ENCODE measurements at regions not wholly inside any gene's neighbourhood (a gene's known extent, or its start where the extent isn't known, plus 50 kb on each side); places are given as distances from the start of the nearest gene placed in this dataset.

DNA sequence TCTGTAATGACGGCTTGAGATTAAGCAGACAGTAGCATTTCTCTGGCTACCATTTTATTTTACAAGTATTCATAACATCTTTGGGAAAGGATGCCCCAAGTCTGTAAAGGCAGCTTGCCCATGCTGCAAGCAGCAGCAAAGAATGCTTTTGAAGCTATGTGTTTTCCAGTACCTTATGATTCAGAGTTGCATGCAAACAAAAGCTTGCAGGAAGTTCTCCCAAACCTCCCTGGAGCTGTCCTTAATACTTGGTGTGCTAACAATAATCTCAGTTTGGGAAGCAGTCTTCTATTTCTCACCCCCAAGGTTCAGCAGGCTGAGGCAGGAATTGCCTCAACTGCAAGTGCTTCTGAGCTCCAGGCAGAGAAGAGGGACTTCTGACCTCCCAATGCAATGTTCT, 60.8 kb downstream of the CCNA1 start:
- peak; percentile 4 for DNase-seq (ENCODE audit: low spot score)

DNA sequence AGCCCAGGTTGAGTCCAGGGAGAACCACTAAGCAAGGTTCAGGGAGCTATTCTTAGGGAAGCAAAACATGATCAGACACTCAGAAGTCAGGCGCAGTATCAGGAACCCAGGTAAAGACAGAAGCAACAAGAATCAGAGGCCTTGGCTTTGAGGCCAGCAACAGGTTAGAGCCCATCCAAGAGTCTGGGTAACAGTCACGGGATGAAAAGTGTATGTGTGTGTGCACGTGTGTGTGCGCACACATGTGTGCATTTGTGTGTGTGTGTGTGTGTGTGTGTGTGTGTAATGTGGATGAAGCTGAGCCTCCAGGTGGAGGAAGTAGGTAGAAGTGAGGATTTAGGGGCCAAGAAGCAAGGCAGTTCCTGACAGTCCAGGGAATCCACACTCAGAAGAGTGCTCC, 63.1 kb downstream of the CCNA1 start:
- no peak for DNase-seq (ENCODE audit: low spot score)

DNA sequence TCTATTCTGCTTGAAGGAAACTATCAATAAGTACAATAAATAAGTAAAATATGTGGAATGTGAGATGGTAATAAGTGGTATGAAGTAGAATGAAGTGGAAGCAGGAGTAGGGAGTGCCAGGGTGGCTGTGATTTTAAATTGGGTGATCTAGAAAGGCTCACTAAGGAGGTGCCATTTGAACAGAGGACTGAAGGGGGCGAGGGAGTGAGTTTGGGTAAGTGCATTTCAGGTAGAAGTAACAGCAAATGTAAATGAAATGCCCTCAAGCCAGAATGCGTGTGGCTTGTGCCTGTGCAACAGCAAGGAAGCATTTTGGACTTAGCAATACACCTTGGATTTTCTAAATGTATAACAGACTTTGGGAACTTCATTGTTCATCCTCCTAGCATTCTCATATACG, 77.1 kb downstream of the CCNA1 start:
- DNase-seq (ENCODE audit: low spot score), result no peak

DNA sequence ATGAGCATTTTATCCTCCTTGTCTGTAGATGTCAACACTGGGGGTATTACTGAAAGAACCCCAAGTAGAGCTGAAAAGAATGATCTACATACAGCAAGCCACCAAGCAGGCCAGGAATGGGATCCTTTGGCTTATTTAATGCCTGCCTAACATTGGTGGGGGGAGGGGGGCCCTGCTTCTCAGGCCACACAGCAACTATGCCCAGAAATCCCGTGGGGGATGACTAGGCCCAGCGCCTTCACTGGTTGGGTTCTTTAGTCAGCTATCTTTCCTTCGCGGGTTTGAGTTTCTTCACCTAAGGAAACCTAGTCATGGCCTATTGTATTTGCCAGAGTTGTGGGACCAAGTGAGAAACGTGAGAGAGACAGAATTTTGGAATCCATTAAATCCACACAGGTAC, 80.5 kb downstream of the CCNA1 start:
- DNase-seq (ENCODE audit: low spot score), result no peak

DNA sequence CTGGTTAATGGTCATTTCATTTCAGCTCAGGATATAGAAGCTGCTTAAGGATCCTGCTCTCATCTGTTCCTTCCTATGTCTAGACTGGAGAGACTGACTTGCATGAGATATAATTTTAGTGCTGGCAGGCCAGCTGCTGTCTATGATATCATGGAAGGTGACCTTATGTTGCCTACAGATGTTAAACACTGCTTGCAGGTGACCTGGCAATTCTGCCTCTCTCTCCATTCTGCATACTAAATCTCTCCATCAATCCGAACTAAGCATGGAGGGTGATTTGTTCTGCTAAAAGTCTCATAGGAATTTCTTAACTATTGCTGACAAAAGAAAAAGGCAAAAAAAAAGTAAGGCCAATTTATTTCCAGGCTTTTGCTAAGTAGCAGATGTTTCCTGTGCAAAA, 81.0 kb downstream of the CCNA1 start:
- no peak for DNase-seq (ENCODE audit: low spot score)

DNA sequence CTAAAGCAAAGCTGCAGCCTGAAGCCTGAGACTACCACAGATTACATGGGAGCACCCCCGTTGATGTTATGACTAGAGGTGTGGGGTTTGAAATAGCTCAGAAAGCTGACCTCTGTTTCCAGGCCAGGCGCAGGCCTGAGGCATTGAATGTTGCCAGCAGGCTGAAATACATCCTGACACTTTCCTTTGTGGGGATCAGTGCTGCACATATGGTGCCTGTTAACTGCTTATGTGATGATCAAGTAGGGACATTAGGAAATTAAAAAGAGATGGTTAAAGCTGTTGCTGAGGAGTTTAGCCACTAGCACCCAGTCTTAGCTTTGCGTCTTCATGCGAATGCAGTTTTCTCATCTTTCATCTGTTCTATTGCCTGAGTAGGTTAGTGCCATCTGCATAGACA, 83.2 kb downstream of the CCNA1 start:
- no peak for DNase-seq (ENCODE audit: low spot score)

DNA sequence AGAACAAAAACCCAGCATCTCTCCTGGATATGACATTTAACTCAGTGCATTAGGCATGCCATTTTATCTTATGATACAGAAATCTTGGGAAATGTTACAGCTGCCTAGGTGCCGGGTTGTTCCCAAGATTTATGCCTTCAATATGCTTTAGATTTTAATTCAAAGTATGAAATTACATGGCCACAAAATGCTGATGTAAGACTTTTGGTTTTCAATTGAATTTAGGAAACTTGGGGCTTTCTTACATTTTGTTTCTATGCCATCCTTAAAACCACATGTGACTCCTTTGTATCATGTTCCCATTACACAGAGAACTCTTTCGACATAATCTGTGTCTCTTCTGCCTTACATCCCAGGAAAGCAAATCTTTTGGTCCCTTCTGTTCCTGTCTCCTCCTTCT, 83.9 kb downstream of the CCNA1 start:
- no peak for DNase-seq (ENCODE audit: low spot score)

DNA sequence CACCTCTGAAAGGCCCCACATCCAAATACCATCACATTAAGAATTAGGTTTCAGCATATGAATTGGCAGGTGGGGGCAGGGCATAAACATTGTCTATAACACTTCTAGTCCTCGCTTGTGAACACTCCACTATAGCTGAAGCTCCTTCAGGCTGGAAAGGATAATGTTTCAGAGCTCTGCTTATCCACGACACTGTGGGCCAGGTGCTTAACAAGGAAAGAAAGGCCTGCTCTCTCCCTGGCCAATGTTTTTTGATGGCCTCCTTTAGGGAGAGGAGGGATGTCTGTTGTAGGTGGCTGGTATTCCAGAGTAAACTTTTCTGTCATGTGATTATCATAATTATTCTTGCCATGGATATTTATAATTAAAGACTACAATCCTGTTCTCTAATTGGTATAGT, 86.4 kb downstream of the CCNA1 start:
- no peak for DNase-seq (ENCODE audit: low spot score)

DNA sequence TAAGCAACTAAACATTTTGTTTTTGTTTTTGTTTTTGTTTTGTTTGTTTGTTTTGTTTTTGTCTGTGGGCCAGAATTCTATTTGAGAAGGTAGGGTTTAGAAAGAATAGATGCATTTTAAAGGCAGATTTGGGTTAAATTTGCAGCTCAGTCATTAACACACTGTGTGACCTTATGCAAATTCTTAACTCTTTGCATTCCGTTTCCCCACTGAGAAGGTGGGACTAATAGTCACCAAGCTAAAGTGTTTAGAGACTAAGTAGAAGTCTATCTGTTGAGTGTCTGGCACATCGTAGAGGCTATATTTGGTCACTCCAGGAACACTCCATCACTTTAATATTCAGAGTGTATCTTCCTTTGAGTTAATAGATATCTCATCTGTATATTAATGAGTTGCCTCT, 87.1 kb downstream of the CCNA1 start:
- DNase-seq (ENCODE audit: low spot score), result no peak

DNA sequence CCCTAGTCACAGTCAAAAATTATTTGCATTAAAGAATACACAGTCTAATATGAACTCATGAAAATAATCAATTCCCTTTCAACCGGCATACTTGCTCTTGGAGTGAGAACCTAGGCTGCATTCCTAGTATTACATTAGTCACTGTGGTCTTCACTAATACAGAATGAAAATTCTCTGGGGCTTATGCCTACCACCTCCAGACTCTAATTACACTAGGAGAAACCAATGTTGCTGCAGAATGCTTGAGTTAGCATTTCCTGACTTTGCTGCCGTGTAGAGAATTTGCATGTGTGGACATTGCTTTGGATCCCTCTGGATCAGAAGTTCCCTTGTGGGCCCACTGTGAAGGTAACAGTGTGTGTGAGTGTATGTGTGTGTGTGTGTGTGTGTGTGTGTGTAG, 87.8 kb downstream of the CCNA1 start:
- DNase-seq (ENCODE audit: low spot score), result no peak

DNA sequence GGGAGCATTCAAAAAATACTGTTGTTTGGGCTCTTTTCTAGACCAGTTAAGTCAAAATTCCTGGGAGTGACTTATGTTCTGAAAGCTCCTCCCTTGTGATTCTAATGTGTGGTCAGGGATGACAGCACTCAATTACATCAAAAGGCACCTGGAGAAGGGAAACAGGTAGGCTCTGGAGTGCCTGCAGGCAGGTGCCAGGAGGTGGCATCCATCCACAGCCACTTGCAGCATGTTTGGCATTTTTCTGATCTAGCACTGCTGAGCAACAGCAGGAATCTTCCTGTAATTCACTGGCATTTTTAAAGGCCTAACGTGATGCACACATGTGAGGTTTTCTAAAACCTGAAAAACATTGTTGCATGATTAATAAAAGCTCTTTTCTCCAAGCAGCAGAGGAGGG, 94.6 kb downstream of the CCNA1 start:
- no peak for DNase-seq (ENCODE audit: low spot score)

DNA sequence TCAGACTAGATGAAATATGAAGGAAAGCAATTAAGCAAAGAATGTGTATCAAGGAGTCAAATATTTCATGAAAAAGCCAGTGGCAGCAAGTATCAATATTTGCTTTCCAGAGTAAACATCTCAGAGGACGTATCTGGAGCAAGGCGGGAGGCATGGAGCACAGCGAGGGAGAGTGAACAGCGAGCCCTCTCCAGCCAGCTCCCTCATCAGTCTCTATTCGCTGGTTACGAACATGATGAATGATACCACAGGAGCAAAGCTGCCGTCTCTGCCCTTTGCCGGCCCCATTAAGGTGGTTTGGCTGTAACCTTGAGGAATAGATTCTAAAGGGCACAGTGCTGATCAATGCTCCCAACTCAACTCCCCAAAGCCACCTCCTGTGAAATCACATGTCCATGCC, 95.8 kb downstream of the CCNA1 start:
- no peak for DNase-seq (ENCODE audit: low spot score)

DNA sequence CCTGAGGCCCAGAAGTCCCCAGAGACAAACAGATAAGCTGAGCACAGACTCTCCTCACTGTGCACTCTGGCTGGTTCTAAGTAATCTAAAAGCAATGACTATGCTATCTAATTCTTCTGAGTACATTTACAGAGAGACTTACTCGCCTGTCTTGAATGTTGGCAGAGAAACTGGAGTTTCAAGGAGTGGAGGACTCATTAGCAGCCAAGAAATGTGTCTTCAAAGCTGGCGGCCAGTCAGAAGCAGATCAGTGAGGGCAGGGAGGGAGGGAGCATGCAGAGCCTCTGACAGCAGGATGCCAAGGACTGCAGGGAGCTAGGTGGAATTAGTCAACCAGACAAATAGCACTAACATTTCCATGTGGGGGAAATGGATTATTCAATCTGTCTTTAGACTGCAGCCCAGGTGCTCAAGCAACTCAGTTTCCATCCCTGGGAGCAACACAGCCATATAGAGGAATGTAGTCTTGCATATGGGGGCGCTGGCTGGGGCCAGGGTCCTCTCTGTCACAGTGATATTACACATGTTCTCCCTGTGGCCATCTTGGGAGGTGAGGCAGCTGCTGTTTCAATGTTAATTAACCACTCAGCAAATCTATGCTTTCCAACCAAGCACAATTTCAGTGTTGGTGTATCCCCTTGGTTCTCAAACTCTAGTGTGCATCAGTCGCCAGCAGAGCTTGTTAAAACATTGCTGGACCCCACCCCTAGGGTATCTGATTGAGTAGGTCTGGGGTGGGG, 97.9 kb downstream of the CCNA1 start:
- DNase-seq (ENCODE audit: low spot score), result no peak

DNA sequence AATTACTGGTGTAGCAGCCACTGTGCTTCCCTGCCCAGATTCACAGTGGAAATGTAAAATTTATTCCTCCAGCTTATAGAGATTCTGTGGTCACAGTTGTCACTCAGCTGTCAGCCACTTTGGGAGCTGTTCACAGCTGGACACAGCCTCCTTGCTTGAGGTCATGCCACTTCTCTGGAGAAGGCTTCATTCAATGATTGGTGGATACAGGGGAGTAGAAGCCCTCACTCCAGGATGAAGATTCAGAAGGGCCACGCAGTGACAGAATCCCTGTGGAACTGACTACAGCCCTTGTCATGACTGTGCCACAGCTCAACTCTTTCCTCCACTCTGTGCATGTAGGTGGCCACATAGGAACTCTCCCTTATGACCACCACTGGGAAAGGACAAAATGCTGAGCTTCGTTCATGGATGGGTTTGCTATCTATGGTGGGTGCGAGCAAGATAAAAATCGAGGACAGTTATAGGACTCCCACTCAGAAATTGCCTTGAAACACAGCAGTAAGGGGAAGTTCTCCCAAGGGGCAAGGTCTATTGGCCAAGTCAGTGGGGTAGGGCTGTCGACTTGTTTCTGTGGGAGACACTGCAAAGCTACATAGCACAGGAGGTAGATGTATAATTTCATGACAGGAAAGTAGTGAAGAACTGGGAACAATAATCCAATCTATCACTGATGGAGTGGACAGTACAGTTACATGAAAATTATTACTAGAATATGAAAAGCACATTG, 98.7 kb downstream of the CCNA1 start:
- no peak for DNase-seq (ENCODE audit: low spot score)

DNA sequence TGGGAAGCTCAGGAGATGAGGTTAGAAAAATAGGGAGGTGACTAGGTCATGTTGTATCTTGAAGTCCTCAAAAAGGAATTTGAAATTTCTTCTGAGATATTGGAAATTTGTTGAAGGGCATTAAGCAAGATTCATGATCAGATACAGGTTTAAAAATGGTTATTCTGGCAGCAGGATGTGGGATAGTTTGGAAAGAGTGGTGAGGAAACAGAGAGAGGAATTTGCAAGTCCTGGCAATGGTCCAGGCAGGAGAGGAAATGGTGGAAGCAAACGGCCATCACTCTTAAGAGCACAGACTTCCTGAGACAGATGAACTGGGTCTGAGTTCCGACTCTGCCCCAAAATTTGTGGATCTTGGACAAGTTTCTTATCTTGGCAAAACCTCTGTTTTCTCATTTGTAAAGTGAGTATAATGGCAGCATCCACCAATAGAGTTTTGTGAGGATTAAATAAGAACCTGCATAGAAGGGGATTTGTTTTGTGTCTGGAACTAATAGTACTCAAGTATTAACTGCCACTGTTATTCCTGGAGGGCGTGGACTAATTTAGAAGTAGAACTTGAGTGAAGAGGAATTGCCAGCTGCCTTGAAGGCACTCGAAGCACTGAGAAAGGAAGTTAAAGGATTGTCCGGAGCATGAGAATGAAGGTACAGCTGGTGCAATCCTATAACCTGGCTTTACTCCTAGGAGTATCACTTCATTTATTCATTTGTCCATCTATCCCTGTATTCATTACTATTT, 99.6 kb downstream of the CCNA1 start:
- no peak for DNase-seq (ENCODE audit: low spot score)

DNA sequence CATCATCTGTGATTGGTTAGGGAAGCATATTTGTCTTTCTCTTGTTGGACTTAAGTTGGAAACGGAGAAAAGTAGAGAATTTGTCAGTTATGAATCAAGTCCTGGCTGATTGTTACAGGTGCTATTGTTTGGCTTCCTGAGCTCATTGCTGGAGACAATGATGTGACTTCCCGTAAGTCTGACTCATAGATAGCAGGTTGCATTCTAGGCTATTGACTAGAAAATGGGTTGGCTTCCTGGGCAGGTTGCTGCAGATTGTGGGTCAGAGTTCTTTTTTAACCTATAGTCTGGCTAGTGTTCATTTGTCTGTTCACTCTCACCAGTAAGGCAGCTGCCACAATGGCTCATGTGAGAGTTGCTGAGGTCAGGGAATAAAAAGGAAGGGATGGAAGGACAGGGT, 101.5 kb downstream of the CCNA1 start:
- no peak for DNase-seq (ENCODE audit: low spot score)

DNA sequence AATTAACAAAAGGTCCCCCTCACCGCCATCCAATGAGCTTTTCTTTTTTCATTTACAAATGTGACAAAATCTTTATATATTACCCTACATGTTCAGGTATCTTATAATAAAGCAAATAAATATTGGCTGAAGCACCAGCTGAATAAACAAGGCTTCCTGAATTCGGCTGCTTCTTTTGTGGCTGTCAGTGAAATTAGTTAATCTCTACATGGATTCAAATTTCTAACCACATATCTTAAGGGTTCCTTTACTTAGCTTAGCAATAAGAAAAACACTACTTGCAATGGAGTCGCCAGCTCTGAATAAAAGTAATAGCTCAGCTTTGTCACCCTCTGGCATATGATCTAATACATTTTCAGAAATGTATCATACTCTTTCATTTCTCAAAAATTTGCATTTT, 104.3 kb downstream of the CCNA1 start:
- DNase-seq (ENCODE audit: low spot score), result no peak

DNA sequence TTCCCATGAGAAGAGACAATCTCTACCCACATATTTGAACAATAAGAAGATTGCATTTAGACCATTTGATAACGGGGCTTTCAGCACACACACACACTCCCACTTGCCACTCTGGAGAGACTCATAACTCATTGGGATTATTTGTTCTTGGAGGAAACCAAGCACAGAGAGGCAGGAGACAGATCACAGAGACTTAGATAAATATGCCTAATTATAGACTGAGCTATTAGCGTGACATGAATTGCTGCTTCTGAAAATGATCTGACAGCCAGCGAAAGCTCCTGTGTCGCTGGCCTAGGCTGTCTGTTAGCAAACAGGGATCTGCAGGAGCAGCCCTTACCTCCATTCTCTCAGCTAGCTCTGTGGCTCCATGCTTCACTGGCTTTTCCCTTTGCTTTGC, 111.4 kb downstream of the CCNA1 start:
- no peak for DNase-seq (ENCODE audit: low spot score)

DNA sequence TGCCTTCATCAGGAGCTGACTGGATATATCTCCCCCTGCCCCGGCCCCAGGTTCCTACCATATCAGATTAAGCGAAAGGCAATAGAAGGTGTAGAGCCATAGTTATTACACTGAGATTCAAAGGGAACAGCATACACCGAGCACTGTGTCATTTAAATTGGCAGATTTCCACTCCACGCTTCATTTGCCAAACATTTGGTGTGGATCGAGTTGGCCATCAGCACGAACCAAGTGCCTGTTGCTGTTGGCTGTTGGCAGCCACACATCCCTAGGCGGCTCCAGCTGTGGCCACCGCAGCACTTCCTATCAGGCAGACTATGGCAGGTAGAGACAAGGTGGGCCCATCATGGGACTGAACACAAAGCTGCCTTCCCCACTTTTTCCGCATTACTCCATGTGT, 115.8 kb downstream of the CCNA1 start:
- DNase-seq (ENCODE audit: low spot score), result no peak

DNA sequence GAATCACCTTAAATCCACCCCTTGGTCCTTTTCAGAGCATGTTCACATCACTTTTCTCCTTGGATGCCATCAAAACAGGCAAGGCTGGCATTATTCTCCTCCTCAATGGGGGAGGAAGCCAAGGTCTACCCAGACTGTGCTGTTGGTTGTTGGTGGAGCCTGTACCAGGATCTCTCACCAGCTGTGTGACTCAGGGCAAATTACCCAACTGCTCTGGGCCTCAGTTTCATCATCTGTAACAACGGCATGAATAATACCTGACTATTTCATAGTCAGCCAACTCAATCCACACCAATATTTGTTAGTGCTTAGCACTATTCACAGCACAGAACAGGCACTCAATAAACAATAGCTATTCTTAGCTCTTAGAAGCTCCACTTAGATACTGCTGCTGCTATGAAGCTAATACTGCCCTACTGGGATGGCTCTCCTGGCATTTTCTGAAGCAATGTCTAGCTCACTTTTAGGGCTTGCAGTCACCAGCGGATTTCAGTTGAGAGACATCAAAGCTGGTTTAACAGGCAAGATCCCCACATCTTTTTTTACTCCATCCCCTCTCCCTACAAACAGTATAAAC, 116.9 kb downstream of the CCNA1 start:
- DNase-seq (ENCODE audit: low spot score), result no peak

DNA sequence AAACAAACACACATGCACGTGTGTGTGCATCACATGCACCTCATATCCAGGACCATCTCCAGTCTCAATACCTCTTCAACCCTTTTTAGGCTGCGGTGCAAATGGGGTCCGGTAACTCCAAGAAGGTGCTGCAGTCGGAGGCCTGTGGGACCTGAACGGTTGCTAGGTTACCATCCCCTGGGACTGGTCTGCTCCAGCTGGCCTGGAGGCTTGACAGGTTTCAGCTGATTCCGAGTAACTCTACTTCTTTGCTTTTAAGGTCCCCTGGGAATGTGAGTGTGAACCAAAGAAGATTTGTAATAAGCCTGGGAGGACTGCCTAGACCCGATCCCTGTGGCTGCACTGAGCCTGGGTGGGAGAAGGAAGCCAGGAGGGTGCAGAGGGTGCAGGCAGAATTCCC, 117.5 kb downstream of the CCNA1 start:
- DNase-seq (ENCODE audit: low spot score), result no peak

DNA sequence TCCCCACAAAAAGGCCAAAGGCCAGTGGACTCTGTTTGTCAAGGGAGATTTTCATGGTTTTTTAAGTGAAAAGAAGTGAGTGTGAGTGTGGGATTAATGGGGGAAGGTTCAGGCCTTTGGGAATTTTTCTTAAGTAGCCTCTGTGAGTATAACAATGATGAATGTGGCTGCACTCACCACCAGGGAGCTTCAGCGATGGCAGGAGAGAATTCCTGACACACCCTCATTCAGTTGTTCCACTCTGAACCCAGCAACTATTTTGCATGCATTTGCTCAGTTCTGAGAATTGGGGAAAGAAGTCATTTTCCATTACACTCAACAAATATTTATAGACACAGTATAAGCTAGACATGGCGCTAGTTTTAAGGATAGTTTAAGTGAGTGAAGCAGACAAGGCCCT, 117.9 kb downstream of the CCNA1 start:
- no peak for DNase-seq (ENCODE audit: low spot score)

DNA sequence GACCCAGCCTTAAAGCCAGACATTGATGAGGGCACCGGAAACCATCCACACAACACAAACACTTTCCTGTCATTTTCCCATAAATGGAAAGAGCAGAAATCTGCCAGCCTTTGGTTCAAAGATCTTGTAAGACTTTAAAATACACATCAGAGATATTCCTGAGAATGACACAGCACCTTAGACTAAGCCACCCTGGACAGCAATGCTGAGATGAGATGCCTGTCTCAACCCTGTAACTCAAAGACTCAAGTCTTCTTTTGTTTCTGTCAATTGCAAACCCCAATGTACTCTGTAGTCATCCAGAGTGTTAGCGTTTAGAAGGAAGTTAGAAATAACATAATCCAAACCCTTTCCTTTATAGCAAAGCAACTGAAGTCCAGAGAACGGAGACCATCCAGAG, 119.2 kb downstream of the CCNA1 start:
- no peak for DNase-seq (ENCODE audit: low spot score)
